NCI-H1105 treated with DMSO at 0.1 percent for 48 hours (cell line): ENCODE measurements at regions not wholly inside any gene's neighbourhood (a gene's known extent, or its start where the extent isn't known, plus 50 kb on each side); places are given as distances from the start of the nearest gene placed in this dataset.

Source experiments
- DNase-seq: peaks from one replicate; lab custom pipeline; 2025; lab: John Stamatoyannopoulos, UW

DNA sequence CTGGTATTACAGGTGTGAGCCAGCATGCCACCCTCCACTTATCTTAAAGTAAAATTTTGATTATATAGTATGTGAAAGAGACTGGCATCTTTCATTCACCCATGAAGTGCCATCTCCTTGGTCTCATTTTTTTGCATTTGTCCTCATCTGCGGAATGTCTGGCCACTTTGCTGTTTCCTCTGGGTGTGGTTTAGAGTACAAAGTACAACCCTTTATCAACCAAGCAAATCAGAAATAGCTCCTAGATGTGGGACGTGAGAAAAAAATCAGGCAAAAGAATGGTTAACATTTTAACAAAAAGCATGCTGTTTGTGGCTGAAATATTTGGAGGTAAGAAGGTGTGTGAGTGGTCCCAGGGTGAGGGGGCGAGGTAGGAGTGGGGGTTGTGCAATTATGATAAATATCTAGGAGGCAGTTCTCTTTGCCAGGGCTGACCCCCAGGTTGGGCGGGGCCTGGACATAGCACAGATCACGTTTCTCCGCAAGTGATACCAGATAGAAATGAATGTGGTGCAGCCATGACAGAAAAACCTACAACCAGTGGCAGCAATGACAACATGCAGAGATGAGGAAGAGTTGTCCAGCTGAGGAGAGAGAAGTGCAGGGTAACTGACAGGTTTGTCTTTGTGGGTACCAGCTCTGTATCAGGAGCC, 115.8 kb upstream of the SERTAD2 start:
- DNase-seq = no peak

DNA sequence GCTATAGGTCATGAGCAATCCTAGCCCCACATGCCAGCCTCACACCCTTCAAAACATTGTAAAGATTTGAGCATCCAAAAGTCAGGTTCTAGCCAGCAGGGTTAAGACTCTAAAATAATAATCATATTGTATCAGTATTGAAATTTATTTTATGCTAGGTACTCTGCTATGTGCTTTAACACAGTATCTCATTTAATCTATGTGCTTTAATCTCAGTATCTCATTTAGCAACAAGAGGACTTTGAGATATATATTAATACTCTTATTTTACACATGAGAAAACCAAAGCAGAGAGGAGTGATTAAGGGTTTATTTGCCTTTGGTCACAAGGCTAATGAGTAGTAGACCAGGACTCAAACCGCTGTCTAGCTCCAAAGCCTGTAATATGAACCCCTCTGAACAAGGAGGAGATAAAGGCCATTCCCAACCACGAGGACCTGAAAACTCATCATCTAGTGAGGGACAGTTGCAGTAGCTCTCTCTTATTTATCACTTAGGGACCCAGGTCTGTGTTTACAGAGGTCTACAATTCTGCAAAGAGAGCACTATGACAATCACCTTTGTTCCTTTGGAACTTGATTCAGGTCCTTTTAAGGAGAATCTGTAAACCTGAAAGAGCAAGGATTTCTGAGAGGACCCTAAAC, 116.5 kb upstream of the SERTAD2 start:
- no peak for DNase-seq

DNA sequence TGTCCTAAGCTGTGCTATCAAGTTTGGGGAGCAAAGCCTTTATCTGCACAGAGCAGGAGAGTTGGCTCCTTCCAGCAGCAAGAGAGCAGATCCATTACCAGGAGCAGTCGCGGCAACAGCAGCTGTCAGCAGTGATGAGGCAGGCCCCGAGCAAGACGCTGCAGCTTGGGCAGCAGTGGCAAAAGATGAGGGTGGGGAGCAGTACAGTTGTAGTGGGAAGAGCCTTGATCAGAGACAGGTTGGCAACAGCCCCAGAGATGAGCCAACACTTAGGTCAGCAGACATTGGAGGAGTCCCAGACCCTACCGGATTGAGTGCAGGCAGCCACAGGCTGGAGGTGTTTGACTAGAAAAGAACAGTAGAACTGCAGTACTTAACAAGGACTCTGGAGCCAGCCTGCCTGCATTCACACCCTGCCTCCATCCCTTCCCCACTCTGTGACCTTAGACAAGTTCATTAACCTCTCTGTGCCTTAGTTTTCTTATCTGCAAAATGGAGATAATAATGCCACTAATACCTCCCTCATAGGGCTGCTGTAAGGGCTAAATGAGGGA, 117.1 kb upstream of the SERTAD2 start:
- DNase-seq = no peak

DNA sequence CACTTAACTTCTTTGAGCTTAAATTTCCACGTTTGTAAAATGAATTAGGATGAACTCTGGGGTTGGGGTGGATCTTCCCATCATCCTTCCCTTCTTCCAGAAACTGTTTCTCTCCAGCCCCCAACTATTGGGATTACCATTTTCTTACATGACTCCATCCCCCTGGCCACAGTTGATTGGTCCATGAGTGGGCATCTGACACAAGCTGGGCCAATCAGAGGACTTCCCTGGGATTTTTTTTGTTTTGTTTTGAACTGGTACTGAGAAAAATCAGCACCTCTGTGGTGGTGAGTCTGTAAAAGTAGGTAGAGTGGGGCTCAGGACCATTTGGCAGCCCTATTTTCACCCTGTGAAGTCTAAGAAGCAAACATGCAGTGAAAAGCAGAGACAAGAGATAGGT, 118.0 kb upstream of the SERTAD2 start:
- DNase-seq = no peak

DNA sequence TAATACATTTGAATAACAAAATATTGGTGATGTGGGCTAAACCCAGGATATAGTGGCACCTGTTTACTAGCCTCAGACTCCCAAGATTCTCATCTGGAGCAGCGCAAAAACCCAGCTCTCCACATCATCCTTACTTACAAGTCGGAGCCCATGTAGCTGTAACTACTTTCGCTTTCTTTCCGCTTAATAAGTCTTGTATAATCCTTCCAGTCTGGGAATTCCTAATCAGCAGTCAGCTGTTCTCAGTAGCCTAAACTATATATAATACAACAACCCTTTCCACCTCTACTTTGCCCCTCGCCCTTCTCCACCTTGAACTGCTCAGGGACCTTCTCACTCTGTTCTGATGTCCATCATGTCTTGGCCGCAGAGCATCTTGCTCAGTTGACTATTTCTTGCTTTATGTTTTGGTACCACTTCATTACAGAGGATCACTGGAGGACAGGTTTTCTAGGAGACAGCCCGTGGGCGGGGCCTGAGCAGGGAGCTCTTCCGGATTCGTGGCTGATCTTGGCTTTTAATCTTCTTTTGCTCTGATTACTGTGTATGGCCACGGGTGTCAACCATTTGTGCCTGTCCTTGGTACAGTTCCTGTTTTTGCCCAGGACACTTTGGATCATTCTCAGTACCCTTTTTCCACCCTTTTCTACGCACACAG, 119.9 kb upstream of the SERTAD2 start:
- DNase-seq = no peak

DNA sequence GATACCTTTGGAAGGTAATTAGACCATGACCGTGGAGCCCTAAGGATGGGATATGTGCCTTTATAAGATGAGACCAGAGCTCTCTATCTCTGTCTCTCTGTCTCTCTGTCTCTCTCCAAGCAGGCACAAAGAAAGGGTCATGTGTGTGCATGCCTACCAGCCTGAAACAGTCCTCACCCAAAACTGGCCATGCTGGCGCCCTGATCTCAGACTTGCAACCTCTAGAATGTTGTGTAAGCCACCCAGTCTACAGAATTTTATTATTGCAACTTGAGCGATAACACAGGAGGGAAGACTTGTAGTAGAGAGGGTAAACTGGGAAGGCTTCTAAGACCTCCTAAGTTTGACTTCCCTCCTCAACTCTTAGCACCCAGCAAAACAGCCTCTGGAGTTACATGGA, 124.1 kb upstream of the SERTAD2 start:
- DNase-seq = no peak

DNA sequence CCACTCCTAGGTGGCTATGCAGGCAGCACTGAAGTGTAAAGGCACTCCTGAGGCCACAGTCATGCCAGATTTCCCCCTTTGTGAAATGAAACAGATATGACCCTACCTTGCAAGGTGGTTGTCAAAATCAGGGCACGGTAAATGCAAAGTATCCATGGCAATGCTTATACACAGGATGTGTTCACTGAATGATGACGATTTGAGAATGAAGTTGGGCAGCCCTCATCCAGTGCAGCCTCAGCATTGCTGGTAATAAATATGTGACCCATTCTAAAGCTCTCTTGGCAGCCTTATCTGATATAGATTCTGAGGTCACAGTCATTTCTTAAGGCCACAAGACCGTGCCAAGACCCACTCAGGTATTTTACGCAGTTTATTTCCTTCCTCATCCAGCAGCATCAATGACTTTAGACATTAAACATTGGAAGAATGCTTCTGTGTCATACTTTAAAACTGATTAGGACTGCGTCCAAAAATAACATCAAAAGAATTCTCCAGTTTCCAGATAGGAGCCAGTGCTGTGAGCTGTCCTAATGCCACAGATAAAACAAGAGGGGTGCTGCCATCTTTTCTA, 125.5 kb upstream of the SERTAD2 start:
- no peak for DNase-seq

DNA sequence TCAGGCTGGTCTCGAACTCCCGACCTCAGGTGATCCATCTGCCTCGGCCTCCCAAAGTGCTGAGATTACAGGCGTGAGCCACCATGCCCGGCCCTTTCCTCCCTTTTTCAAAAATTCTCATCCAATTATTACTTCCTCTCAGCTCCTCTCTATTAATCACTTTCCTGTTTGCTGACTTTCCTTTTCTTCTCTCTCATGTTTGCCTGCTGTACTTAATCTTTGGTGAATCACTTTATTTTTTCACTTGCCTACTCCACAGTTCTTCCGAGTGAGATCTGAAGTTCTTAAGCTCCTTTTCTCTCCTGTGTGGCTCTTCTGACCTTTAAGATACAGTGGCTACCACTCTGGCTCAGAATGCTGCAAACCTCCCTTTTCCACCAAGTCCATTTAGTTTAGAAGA, 126.3 kb upstream of the SERTAD2 start:
- DNase-seq = no peak

DNA sequence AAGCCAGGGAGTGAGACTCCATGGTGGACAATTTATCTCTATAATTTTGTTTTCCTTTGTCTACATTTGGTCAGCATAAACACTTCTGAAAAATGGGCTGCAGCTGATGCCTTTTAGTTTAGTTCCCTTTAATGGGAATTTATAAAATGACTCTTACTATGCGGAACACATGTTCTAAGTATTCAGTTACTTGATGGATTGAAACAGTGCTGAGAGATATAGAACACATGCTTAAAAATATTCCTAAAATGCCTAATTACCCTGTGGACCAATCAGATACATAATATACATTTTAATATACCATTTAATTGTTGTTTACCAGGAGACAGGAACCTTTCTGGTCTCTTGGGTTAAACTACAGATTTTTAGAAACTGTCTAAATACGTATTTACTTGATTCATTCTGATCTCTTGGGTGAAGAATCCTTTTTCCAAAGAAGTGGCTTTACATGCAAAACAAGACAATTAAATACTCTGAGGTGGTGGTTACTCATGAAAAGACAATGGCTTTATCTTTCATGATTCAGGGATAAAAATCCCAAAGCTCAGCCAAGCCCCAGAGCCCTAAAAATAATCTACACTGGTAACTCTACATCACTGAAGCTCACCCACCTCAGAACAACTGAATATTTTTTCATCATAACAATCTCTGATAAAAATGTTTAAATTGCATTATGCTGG, 128.1 kb upstream of the SERTAD2 start:
- no peak for DNase-seq

DNA sequence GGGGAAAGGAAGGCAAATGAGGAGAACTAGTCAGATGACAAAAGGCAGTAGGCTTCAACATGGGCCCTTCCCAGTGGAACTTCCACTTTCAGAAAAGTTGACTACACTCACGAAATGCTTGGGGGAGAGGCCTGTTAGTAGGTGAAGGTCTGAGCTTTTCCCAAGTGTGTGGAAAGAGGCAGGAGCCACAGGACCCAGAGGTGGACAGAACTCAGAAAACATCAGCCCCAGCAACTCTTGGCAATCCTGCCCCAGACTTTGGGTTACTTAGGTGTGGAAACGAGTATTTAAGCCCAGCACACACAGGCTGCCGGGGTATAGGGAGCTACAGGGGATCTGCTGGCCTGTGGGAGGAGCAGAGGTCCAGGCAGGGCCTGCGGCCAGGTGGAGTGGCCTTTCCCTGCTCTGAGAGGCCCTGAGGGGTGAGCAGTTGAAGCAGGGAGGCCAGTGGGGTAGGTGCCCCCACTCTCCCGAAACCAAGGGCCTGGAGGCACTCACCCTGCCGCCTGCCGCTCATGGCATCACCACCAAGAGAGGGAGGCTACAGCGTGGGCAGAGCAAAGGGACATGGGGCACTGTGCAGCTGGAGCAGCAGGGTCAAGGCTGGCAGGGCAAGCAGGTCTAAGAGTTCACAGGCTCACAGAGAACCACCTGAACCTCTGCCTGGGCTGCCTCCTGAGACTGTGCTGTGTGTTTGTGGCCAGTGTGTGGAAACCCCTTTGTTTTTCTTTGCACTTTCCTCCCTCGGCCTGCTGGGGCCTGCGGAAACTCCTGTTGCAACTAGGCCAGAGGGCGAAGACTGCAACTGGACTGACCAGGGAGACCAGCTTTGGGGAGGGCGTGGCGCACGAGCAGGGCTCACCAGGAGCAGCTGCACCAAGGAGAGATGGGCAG, 130.7 kb upstream of the SERTAD2 start:
- no peak for DNase-seq

DNA sequence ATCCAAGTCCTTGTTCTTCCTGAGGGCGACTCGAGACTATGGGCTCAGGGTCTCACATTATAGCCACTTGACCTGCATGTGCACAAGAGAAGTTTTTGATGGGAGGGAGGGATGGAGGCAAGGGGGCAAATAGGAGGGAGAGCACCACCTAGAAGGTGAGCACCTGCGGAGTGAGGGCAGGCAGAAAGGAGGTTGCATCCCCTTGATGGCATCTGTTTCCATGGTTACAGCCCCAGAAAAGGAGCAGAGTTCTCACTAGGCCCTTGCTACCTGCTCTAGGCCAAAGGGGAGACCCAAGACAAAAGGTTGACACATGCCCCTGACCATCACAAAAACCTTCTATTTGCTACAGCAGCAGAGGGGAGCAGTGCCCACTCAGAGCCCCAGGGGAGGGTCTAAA, 131.5 kb upstream of the SERTAD2 start:
- DNase-seq = no peak

DNA sequence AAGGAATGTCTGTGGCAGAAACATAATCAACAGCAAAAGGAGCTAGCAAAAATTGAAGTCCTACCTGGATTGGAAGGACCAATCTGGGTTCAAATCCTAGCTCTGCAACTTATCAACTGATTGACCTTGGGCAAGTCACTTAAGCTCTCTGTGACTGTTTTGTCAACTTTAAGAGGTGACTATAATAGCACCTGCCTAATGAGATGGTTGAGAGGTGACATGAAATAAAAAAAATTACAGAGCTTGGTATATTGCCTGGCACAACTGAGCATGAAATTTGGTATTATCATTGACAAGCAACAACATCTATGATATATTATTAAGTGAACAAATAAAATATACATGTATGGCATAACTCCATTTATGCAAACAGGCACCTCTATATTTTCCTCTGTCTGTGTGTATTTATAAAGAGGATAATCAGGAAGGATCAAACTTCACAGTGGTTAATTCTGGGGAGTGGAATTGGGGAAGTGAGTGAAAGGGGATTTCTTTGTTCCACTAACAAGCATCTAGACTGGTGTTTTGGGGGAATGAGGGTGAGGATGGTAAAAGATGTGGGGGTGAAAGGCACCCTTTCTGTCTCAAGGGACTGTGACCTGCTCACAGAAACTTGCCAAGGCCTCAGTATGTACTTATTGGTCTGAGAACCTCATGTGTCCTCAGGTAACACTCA, 132.8 kb upstream of the SERTAD2 start:
- no peak for DNase-seq

DNA sequence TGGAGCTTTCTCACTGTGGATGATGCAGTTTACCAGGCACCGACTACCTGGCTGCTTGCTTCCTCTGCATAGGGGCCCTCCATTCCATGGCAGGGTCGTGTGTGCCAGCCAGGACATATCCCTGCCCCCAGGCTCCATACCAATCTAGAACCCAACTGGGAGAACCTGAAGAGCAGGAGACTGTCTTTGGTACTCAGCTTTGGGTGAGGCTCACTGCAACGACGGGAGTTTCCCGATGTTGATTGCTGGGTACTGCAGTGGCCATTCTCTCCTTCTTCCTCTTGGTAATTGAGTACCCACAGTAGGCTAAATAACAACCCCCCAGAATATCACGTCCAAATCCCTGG, 133.3 kb upstream of the SERTAD2 start:
- no peak for DNase-seq

DNA sequence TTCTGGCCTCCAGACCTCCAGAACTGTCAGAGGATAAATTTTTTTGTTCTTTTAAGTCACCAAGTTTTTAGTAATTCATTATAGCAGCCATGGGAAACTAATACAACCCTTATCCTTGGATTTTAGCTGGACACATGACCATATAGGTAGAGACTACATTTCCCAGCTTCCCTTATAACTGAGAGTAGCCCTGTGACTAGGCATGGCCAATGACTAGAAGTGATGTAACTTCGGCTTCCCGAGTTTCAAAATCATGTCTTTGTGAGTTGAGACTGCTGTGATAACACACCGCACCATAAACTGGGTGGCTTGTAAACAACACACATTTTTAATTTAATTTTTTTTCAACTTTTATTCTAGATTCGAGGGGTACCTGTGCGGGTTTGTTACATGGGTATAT, 134.0 kb upstream of the SERTAD2 start:
- no peak for DNase-seq

DNA sequence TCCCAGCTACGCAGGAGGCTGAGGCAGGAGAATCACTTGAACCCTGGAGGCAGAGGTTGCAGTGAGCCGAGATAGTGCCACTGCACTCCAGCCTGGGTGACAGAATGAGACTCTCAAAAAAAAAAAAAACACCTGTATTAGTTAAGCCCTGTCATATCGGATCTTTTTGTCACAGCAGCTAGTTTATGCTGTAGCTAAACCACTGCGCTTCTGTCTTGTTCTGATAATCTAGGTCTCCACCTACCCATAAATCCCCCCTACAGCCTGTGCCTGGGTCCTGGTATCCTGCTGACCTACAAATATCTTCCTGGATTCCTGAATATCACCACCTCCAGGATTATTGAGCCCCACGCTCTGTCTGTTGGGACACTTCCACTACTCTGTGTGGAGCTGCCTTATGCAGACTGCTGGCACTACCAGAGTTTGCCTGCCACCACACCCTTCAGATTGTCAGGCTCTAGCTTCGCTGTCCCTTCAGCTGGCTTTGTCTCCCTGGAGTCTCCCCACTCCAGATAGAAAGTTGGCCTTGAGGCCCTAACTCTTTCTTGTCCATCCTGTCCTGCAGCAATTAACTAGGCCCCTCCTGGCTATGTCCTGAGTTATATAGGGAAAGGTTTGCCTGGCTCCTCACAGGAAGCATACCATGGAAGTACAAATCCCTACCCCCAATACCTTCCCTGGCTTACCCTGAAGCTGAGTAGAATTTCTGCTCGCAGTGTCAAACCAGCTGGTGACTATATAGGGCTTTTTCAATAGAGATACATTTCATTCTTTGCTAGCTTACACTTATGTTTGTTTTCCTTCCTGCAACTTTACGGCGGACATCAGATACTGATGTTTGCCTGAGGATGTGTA, 136.0 kb upstream of the SERTAD2 start:
- no peak for DNase-seq

DNA sequence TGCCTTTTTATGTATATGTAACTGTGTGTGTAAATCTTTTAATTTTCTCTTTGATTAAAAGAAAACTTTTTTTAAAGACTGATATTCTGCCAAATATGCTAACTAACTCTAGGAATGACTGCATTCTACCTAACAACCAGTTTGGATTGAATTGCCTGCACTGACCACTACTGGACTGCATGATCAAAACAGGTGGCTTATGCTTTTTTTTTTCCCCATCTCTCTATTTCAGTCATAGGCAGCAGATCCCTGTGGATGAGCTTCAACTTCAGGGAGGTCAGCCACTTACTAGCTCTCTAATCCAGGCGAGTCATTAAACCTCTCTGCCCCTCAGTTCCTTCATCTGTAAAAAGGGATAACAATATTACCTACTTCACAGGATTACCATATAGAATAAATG, 138.6 kb upstream of the SERTAD2 start:
- no peak for DNase-seq

DNA sequence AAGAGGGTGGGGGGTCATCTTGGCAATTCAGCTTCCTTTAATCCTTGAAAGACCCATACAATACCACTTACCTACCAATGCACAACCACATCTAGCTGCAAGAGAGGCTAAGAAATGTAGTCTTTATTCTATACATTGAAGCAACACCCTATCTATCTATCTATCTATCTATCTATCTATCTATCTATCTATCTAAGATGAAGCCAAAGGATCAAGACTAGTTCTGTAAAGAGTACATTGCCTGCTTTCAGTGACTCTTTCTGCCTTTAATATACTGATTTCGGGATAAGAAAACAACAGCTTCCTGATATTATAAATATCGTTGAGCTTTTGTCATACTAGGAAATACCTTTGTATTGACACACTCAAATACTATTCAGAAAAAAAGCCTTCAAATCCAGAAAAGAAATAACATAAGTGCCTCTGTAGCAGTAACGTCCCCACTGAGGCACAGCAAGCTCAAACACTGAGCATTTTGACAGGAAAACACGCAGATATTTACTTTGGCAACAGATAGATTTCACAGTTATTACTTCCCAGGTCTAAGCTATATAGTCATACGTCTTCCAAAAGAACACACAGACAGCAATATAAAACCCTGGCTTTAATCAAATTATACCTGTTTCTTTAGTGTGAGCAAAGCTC, 139.4 kb upstream of the SERTAD2 start:
- no peak for DNase-seq

DNA sequence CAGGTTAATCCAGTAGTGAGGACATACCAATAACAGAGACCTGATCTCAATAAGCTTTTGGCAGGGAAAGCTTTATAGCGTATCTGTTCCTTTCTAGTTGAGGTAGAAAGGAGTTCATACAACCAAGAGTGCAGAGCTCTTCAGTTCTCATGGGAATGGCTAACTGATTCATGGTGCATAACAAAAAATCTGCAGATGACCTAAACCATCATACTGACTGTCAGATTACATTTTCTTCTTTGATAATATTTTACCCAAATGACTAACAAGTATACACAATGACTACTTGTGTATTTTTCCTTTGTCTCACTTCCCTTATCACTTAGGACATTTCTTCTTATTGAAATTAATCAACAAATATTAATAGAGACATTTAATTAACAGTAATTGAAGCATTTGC, 140.0 kb upstream of the SERTAD2 start:
- no peak for DNase-seq

DNA sequence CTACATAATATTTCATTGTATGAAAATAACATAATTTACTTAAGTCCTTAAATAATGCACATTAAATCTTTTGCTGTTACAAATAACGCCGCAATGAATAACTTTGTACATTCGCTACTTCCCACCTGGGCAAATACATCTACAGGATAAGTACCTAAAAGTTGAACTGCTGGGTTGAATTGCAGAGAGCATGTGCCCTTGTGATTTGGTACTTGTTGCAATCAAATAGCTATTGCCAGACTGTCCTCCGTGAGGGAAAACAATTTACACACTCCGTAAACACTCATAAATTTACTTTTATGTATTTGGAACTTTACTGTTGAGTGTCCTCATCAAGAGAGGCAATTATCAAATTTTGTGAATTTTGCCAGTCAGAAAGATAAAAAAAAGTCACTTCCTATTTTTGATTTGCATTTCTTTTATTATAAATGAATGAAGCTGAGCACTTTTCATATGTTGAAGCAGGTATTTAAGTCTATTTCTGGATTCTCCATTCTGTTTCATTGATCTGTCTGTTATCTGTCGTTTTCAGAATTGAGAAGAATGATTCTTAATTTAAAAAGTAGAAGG, 140.8 kb upstream of the SERTAD2 start:
- DNase-seq = peak; percentile 18
